ENCODE measurements at regions not wholly inside any gene's neighbourhood (a gene's known extent, or its start where the extent isn't known, plus 50 kb on each side); places are given as distances from the start of the nearest gene placed in this dataset.

DNA sequence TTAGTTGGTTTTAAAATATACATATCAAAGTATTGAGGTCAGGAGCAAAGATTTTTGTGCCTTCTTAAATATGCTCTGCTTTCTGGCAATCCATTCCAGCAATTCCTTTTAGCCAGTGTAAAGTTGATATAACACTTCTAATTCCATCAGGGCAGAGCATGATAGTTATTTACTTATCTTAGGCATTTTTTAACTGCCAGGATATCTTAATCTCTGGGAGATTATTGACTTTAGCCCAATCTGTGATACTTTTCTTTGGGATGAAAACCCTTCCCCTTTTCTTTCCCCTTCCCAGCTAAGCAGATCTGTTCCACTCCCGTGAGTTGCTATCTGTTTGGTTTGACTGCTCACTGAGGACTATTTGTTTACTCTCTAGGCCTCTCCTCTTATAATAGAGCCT lies 168.7 kb upstream of the RSPO3 start:
- TF ChIP-seq, protein P1, sequence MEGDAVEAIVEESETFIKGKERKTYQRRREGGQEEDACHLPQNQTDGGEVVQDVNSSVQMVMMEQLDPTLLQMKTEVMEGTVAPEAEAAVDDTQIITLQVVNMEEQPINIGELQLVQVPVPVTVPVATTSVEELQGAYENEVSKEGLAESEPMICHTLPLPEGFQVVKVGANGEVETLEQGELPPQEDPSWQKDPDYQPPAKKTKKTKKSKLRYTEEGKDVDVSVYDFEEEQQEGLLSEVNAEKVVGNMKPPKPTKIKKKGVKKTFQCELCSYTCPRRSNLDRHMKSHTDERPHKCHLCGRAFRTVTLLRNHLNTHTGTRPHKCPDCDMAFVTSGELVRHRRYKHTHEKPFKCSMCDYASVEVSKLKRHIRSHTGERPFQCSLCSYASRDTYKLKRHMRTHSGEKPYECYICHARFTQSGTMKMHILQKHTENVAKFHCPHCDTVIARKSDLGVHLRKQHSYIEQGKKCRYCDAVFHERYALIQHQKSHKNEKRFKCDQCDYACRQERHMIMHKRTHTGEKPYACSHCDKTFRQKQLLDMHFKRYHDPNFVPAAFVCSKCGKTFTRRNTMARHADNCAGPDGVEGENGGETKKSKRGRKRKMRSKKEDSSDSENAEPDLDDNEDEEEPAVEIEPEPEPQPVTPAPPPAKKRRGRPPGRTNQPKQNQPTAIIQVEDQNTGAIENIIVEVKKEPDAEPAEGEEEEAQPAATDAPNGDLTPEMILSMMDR (IDR thresholded peaks at IDR 0.05): no peak
- TF ChIP-seq POLR2A (IDR thresholded peaks at IDR 0.05): no peak
